ENCODE measurements at regions not wholly inside any gene's neighbourhood (a gene's known extent, or its start where the extent isn't known, plus 50 kb on each side); places are given as distances from the start of the nearest gene placed in this dataset.
A peak's percentile ranks its signal among the peaks of the same experiment; 100 is the strongest.
"Not testable (repeated sequence)": the region's sequence is repeated elsewhere in the genome, so short reads cannot be mapped to it uniquely, and the experiment has no call there.

DNA sequence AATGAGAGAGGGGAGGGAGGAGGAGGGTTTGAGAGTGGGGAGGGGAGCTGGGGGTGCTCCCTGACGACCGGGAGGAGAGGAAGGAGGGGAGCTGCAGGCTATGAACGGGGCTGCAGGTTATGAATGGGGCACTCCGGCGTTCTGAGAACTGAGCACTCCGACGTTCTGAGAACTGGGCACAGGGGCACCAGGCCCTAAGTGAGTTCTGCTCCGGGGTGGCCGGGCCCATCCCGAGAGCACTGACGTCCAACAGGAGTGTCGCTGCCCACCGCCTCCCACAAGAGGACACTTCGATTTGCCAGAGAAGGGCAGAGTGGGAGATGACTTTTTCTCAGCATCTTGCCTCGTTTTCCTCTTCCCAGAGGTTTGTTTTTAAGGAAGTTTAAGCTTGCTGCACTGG is 204.5 kb upstream of the ZNF469 start:
- DNase-seq; H3K4me3 Mint-ChIP-seq; H3K4me1 Mint-ChIP-seq; H3K36me3 Mint-ChIP-seq; H3K9me3 Mint-ChIP-seq; ATAC-seq (ENCODE audit: low read depth); H3K27ac Mint-ChIP-seq; POLR2A ChIA-PET: not testable (repeated sequence)
- peaks cover 12% of the 10 kb centered on the region for H3K27me3 Mint-ChIP-seq

DNA sequence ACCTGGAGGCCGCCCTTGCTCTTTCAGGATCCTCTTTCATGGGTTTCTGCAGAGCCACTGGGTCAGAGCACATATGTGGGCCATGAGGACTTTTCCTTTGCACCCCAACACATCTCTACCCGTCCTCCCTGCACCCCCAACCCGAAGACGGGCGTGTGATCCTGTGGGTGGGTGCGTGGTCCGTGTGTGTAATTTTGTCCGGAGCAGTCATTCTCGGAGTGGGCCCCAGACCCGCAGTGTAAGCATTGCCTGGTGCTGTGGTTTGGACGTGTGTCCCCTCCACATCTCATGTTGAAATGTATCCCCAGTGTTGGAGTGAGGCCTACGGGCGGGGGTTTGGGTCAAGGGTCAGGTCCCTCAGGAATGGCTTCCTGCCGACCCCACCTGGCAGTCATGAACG is 203.9 kb upstream of the ZNF469 start:
- H3K36me3 Mint-ChIP-seq; ATAC-seq (ENCODE audit: low read depth); POLR2A ChIA-PET; H3K4me3 Mint-ChIP-seq; H3K4me1 Mint-ChIP-seq; H3K27ac Mint-ChIP-seq; DNase-seq; H3K9me3 Mint-ChIP-seq: not testable (repeated sequence)
- peaks cover 12% of the 10 kb centered on the region for H3K27me3 Mint-ChIP-seq

DNA sequence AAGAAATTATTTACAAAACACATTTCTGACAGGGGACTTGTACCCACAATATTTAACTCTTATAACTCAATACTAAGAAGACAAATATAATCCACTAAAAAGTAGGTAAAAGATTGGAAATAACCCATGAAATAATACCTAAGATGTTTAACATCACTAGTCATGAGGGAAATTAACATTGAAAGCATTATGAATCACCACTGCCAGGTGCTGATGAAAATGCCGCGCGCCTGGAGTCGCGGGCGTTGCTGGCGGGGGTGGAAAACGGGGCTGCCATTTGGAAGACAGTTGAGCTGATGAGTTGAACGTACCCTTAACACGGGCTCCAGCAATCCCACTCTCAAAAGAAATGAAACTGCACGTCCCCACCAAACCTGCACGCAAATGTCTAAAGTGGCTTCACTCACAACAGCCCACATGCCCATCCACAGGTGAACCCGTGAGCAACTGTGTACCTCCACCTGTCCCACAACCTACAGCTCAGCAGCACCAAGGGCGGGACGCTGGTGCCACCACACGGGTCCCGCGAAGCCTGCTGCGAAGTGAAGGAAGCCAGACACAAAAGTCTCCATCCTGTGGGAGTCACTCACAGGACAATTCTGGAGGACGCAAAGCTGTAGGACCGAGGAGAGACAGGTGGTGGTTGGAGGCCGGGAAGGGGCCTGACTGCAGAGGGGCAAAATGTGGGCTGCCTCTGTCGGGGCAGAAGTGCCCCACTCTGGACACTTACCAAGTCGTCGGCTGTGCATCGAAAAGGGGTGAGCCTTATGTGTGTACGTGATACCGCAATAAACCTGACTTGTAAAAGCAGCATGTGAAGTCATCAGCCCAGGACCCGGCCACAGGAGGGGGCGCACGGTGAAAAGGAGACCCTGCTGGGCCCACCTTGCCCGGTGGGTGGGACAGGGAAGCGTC is 199.5 kb upstream of the ZNF469 start:
- ATAC-seq (ENCODE audit: low read depth); DNase-seq; H3K4me1 Mint-ChIP-seq; H3K36me3 Mint-ChIP-seq; H3K4me3 Mint-ChIP-seq; H3K27ac Mint-ChIP-seq; H3K9me3 Mint-ChIP-seq; POLR2A ChIA-PET: not testable (repeated sequence)
- peaks cover 12% of the 10 kb centered on the region for H3K27me3 Mint-ChIP-seq

DNA sequence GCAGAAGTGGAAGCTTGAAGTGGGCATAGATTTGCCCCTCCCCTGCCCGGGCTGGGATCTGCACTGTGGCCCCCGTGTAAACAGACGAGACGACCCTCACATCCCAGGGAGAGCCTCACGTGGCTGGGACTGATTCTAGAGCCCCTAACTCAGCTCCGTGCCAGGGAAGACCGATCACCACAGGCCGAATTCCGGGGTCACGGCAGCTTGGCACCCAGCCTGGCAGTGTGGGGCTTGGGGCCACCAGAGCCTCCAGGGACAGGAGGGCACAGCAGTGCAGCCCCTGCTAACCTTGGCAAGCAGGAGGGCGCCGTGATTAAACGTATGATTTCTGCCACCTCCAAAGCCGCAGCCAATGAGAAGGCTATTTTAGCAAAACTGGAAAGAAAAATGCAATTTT is 198.7 kb upstream of the ZNF469 start:
- H3K27ac Mint-ChIP-seq = not testable (repeated sequence)

DNA sequence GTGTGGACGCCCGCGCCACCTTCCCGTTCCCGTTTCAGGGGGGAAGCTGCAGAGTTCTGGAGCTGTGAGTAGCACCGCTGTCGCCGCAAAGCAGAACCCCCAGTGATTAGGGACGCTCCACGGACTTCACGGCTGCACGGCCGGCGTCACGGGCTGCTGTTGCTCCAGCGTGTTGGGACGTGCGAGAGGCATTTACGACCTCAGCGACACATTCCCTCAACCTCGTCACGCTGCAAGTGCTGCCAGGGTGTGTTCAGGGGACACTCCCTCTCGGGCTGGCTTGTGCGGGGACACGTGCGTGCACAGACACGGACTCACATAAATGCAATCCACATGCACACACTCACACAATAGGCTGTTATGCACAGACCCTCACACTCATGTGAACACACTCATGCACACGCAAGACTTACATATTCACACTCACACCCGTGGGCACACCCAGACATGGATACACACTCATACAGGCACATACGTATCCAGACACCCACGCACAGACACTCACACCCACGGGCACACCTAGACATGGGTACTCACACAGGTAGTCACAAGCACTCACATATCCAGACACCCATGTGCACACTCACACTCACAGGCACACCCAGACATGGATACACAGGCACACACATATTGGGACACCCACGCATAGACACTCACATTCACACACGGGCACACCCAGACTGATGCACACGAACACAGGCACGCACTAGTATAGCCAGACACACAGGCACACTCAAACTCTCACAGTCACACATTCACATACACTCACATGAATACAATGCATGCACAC is 198.0 kb upstream of the ZNF469 start:
- H3K4me1 Mint-ChIP-seq; H3K36me3 Mint-ChIP-seq; H3K4me3 Mint-ChIP-seq; H3K9me3 Mint-ChIP-seq; H3K27me3 Mint-ChIP-seq; DNase-seq; H3K27ac Mint-ChIP-seq; ATAC-seq (ENCODE audit: low read depth); POLR2A ChIA-PET: not testable (repeated sequence)

More for the DNA sequence above, 198.7 kb upstream of the ZNF469 start:
- DNase-seq; H3K4me3 Mint-ChIP-seq; ATAC-seq (ENCODE audit: low read depth); H3K36me3 Mint-ChIP-seq; POLR2A ChIA-PET; H3K9me3 Mint-ChIP-seq; H3K4me1 Mint-ChIP-seq: not testable (repeated sequence)
- peaks cover 12% of the 10 kb centered on the region for H3K27me3 Mint-ChIP-seq

DNA sequence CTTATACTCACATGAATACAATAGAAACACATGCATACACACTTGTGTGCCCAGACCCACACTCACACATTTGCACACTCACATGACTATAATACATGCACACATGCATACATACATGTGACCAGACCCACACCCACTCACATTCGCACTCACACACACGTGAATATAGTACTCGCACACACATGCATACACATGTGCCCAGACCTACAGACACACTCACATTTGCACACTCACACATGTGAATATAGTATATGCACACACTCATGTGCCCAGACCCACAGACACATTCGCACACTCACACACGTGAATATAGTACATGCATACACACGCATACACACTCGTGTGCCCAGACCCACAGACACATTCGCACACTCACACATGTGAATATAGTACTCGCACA is 197.4 kb upstream of the ZNF469 start:
- H3K4me1 Mint-ChIP-seq; H3K9me3 Mint-ChIP-seq; POLR2A ChIA-PET; H3K4me3 Mint-ChIP-seq; H3K36me3 Mint-ChIP-seq; ATAC-seq (ENCODE audit: low read depth); H3K27me3 Mint-ChIP-seq; DNase-seq; H3K27ac Mint-ChIP-seq: not testable (repeated sequence)

DNA sequence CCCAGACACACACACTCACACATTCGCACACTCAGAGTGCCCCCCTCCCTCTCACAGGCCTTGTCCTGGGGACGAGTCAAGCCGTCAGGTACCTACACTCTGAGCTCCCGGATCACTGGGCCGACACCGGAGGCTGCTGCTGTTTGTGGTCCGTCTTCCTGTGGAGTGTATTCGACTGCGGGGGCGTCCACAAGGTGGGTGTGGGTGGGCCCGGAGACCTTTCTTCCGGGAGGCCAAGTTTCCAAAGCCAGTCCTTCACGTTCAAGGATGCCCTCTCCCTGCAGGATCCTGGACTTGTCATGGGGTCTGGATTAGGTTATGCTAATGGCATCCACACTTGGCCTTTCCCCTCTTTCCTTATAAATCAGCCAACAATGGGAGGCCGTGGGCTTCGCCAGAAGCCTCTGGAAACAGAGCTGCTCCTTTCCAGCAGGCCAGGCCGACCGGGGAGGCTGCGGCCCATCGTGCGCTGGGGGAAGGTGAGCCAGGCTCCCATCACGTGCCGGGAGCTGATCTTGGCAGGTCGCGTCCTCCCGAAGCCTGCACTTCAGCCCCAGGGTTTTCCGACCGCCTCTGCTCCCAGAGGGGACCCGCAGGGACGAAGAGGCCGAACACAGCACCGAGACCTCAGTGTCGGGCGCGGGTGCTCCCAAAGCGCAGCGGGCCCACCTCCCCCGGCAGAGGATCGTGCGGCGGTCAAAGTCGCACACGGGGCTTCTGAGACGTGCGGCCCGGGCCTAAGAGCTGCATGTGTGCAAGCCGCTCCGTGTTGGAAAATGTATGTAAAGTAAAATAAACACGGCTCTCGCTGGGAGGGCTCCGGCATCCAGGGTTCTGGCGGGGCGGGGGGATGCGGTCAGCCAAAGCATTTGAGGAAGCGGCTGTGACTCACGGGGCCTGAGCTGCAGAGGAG is 196.5 kb upstream of the ZNF469 start:
- H3K27ac Mint-ChIP-seq; POLR2A ChIA-PET; H3K4me3 Mint-ChIP-seq; ATAC-seq (ENCODE audit: low read depth); H3K27me3 Mint-ChIP-seq; H3K36me3 Mint-ChIP-seq; H3K4me1 Mint-ChIP-seq; H3K9me3 Mint-ChIP-seq; DNase-seq: not testable (repeated sequence)

DNA sequence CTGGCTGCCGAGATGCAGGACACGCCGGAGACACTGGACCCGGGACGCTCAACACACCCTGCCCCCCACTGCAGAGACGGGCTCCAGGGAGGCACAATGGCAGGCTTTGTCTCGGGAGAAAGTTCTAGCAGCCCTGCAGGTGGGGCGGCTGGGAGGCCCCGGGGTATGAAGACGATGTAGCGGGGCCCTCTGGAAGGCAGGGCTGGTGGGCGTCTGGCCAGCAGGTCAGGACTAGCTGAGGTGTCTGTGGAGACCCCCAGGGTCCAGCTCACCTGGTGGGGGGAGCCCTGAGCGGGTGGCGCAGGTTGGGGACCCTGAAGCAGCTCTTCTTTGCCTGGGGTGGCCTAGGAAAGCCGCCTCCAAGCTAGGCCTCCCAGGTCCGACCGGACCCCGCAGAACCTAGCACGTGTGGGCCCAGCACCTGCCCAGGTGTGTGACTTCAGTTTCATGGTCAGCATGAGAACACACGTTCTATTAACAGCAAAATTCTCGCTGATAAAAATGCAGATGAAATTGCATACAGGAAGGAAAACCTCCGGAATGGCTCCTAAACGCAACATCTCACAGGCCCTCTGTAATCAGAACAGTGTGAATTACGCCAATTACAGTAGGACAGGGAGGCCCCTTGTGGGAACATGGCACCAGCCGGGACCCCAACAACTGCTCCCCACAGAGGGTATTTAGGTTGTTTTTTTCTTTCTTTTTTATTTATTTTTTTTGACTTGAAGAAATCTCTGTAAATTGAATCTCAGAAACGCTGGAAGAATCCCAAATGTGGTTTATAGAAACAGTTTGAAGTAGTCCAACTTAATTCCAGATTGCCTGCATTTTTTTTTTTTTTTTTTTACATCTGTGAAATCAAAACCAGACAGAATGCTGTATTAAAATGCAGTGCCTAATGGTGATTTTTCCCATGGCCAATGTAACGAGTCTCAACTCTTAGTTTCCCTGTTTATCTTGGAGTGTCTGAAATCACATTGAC is 195.6 kb upstream of the ZNF469 start:
- H3K27ac Mint-ChIP-seq; H3K4me1 Mint-ChIP-seq; DNase-seq; H3K27me3 Mint-ChIP-seq; H3K4me3 Mint-ChIP-seq; H3K9me3 Mint-ChIP-seq; POLR2A ChIA-PET; ATAC-seq (ENCODE audit: low read depth); H3K36me3 Mint-ChIP-seq: not testable (repeated sequence)

DNA sequence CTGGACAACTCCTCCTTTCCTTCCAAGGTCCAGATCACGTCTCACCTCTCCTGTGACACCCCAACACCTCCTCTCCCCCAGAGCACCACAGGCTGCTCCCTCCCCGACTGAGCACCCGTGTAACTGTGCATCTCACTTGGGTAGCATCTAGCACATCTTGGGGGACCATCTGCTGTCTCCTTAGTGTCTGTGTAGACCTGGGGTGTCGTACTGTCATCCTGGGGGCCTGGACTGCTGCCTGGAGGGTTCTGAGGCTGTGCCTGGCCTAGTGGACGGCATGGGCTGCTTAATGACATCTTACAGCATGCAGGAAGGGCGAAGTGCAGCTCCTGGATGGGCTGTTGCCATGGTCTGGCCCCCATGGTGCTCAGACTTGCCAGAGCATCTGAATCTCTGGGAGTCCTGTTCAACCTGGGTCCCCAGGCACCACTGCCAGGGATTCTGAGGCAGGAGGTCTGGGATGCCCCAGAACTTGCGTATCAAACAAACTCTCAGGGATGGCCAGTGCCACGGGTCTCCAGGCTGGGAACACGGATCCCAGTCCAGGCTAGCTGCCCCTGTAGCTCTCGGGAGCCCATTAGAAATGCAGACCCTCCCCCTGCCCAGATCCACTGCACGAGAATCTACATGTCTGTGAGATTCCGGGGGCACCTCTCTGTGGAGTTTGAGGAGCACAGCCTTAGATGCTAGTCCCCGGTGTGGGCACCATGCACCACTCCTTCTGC is 194.4 kb upstream of the ZNF469 start:
- H3K4me3 Mint-ChIP-seq; POLR2A ChIA-PET; DNase-seq; H3K27me3 Mint-ChIP-seq; ATAC-seq (ENCODE audit: low read depth); H3K4me1 Mint-ChIP-seq; H3K27ac Mint-ChIP-seq; H3K36me3 Mint-ChIP-seq: not testable (repeated sequence)
- peaks cover 13% of the 10 kb centered on the region for H3K9me3 Mint-ChIP-seq

DNA sequence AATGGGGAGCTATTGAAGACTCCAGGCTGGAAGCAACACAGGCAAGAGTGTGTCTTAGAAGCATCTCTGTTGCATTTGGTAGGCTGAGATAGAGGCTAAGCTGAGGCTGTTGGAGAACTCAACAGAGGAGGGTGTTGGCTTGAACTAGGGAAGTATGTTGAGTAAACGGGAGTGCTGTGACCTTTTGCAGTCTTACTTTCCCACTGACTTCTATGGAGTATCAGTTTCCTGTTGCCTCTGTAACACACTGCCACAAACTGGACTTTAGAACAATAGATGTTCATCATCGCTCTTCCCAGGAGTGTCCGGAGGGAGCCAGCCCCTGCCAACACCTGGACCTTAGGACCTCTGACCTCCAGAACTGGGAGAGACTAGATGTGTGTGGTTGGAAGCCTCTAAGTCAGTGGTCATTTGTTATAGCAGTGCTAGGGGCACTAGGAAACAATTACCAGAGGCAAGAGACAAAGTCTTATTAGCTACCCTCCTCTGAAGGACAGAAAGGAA is 192.1 kb upstream of the ZNF469 start:
- H3K4me1 Mint-ChIP-seq; H3K27ac Mint-ChIP-seq; H3K36me3 Mint-ChIP-seq; H3K4me3 Mint-ChIP-seq; POLR2A ChIA-PET; H3K9me3 Mint-ChIP-seq; ATAC-seq (ENCODE audit: low read depth); DNase-seq; H3K27me3 Mint-ChIP-seq: not testable (repeated sequence)

DNA sequence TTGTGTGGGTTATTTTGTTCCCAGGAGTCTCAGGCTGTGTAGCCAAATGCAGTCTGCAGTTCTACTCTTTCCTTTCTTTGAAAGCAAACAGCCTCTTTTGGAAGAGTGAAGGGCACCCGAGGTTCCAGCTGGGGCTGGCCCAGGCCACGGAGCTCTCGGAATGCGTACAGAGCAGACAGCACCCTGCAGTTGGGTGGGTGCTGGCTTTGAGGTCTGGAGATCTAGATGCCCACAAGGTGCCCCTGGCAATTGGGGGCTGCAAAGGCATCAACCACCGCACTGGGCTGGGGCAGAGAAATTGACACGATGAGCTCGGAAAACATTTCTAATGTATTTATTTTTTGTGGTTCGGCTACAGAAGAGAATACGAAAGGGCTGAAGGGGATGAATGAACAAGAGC is 191.6 kb upstream of the ZNF469 start:
- H3K36me3 Mint-ChIP-seq; H3K9me3 Mint-ChIP-seq; ATAC-seq (ENCODE audit: low read depth); H3K27me3 Mint-ChIP-seq; POLR2A ChIA-PET; H3K4me3 Mint-ChIP-seq; DNase-seq; H3K27ac Mint-ChIP-seq; H3K4me1 Mint-ChIP-seq: not testable (repeated sequence)

DNA sequence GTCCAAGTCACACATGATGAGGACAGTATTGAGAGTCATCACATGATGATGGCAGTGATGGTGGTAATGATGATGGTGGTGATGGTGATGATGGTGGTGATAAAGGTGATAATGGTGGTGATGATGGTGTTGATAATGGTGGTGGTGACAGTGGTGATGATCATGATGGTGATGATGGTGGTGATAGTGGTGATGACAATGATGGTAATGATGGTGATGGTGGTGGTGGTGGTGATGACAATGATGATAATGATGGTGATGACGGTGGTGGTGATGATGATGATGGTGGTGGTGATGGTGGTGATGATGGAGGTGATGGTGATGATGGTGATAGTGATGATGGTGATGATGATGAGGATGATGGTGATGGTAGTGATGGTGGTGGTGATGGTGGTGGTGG is 190.2 kb upstream of the ZNF469 start:
- POLR2A ChIA-PET = no interaction called here
- DNase-seq (no peak), ATAC-seq (ENCODE audit: low read depth) (no peak)
- H3K4me1 Mint-ChIP-seq = peaks cover 5% of the 10 kb centered on the region
- H3K36me3 Mint-ChIP-seq = peaks cover 3% of the 10 kb centered on the region
- H3K4me3 Mint-ChIP-seq = no peak overlapping the region
- H3K27ac Mint-ChIP-seq = peak overlapping the region; percentile 0
- peaks cover 5% of the 10 kb centered on the region for H3K9me3 Mint-ChIP-seq
- peaks cover 3% of the 10 kb centered on the region for H3K27me3 Mint-ChIP-seq

Data from activated naive CD8-positive, alpha-beta T cell treated with anti-CD3 and anti-CD28 coated beads, Interleukin-2, amount 10 ng/mL, durations not matched to agents 7 days and 5 days (primary cell).